Kidney (tissue), 13 donors: ENCODE measurements at regions not wholly inside any gene's neighbourhood (a gene's known extent, or its start where the extent isn't known, plus 50 kb on each side); places are given as distances from the start of the nearest gene placed in this dataset.

Experiments used
- DNase-seq, 5 donors: peaks; one replicate each; pipeline ENCODE4 v3.0.0-alpha.2; 2013 to 2020
- FAIRE-seq: peaks from 2 replicates; lab custom pipeline; 2012; peaks lifted over from hg19 to GRCh38; lab: Jason Lieb, UNC
- H3K27ac ChIP-seq, 2 donors: one replicate each; pipeline ENCODE4 v1.7.0; 2013; ENCODE audit warnings: low read depth in 2 of 2, low read length in 2 of 2, inconsistent platforms in 1 of 2
- H3K27me3 ChIP-seq: one replicate; pipeline ENCODE4 v1.7.1; 2013; ENCODE audit warnings: low read length, inconsistent platforms; ENCODE audit not compliant: control insufficient read depth, insufficient read depth
- H3K36me3 ChIP-seq, 3 donors: one replicate each; pipeline versions ENCODE4 v1.7.0 to v1.7.1; 2013; ENCODE audit warnings: low read length in 3 of 3, control low read depth in 1 of 3, inconsistent platforms in 1 of 3; ENCODE audit not compliant: insufficient read depth in 3 of 3, control insufficient read depth in 2 of 3
- H3K4me1 ChIP-seq, 3 donors: one replicate each; pipeline versions ENCODE4 v1.7.0 to v1.7.1; 2013; ENCODE audit warnings: low read length in 3 of 3, inconsistent platforms in 1 of 3, low read depth in 1 of 3; ENCODE audit not compliant: control insufficient read depth in 2 of 3, insufficient read depth in 2 of 3
- H3K4me3 ChIP-seq, 3 donors: one replicate each; pipeline versions ENCODE4 v1.7.0 to v1.8.1; 2013; ENCODE audit warnings: low read length in 3 of 3, control low read depth in 1 of 3, inconsistent platforms in 1 of 3
- H3K9ac ChIP-seq, 3 donors: one replicate each; pipeline versions ENCODE4 v1.7.0 to v1.7.1; 2013; ENCODE audit warnings: low read length in 3 of 3, control low read depth in 1 of 3, inconsistent platforms in 1 of 3
- H3K9me3 ChIP-seq, 3 donors: one replicate each; pipeline versions ENCODE4 v1.7.0 to v1.7.1; 2013; ENCODE audit warnings: low read length in 3 of 3, control low read depth in 1 of 3, inconsistent platforms in 1 of 3; ENCODE audit not compliant: control insufficient read depth in 2 of 3, insufficient read depth in 1 of 3
- CTCF ChIP-seq: IDR thresholded peaks from 3 replicates; pipeline ENCODE4 v1.5.1; 2012; ENCODE audit warnings: mild to moderate bottlenecking, moderate library complexity, borderline replicate concordance; ENCODE audit not compliant: insufficient read depth; ENCODE audit errors: extremely low read depth
- intact Hi-C: fragments of 100-400 bp; cut with DNase I; formaldehyde crosslinking; loops from one replicate; pipeline ENCODE4 v1.11.1; 2022
- donor health status: control.
- donor health status: control.
- donor health status: control.
- donor health status: control.
- donor health status: control.
- donor health status: DM: yes; HTN: yes; CAD: no.
- donor health status: Normal renal cell carcinoma (clear cell type).

DNA sequence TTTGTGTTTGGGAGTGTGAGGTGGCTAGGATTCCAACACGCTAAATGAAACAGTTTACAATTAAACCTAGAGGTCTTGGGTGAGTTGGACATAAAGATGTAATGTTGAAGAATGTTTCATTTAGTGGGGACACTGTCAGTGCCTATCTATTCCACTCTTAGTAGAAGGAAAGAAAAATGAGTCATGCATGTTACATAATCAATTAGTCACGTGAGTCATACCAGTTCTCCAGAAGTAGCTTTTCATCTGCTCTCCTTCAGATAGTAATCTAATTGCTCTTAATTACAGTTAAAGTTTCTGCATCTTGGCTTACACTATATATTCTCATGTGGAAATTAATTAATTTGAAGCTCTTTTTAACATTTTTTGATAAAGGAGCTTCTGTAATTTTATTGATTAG is 115.7 kb upstream of the P2RY1 start:
- H3K36me3 ChIP-seq: no peaks in the 10 kb centered on the region
- DNase-seq: no peak
- FAIRE-seq: no peak
- no peak overlapping the region for H3K4me3 ChIP-seq
- H3K27ac ChIP-seq: no peak overlapping the region
- H3K4me1 ChIP-seq: no peaks in the 10 kb centered on the region
- no peak overlapping the region for H3K9ac ChIP-seq
- H3K9me3 ChIP-seq: no peaks in the 10 kb centered on the region
- intact Hi-C loops: no loop called here
- no peaks in the 10 kb centered on the region for H3K27me3 ChIP-seq
- TF ChIP-seq CTCF: no peak

GRCh38 chr3:152720951-152721718 is 113.8 kb upstream of the P2RY1 start:
- H3K9me3 ChIP-seq: no peaks in the 10 kb centered on the region
- DNase-seq (no peak), FAIRE-seq (no peak)
- no peak overlapping the region for H3K27ac ChIP-seq
- no peaks in the 10 kb centered on the region for H3K27me3 ChIP-seq
- no peaks in the 10 kb centered on the region for H3K4me1 ChIP-seq
- intact Hi-C loops: no loop called here
- H3K4me3 ChIP-seq: no peak overlapping the region
- H3K9ac ChIP-seq: no peak overlapping the region
- TF ChIP-seq CTCF: no peak
- no peaks in the 10 kb centered on the region for H3K36me3 ChIP-seq

- DNase-seq (no peak), FAIRE-seq (no peak)
- Histone ChIP-seq H3K9ac (no peak overlapping the region), H3K27me3 (no peaks in the 10 kb centered on the region), H3K27ac (no peak overlapping the region), H3K4me1 (no peaks in the 10 kb centered on the region), H3K9me3 (no peaks in the 10 kb centered on the region), H3K4me3 (no peak overlapping the region), H3K36me3 (no peaks in the 10 kb centered on the region)
- intact Hi-C loops: no loop called here
- TF ChIP-seq CTCF: no peak
Observed at GRCh38 chr3:152724270-152724669, 110.7 kb upstream of the P2RY1 start.
